ENCODE measurements at regions not wholly inside any gene's neighbourhood (a gene's known extent, or its start where the extent isn't known, plus 50 kb on each side); places are given as distances from the start of the nearest gene placed in this dataset.

DNA sequence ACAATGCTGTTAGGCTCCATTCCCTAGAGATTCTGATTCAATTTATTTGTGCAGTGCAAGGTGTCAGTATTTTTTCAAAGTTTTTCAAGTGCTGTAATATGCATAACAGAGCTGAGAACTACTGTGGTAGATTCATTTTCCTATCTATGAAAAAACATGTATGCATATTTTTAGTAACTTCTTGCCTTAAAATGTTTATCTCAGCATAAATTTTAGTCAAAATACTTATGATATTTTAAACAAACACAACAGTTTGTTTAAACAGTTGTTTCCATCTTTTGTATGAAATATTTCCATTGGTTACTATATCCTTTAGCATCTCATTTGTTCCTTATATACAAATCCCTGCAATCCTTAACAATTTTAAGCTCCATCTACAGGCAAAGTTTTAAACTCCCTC lies 624.8 kb upstream of the ADGRL3 start:
- TF ChIP-seq, protein P1, sequence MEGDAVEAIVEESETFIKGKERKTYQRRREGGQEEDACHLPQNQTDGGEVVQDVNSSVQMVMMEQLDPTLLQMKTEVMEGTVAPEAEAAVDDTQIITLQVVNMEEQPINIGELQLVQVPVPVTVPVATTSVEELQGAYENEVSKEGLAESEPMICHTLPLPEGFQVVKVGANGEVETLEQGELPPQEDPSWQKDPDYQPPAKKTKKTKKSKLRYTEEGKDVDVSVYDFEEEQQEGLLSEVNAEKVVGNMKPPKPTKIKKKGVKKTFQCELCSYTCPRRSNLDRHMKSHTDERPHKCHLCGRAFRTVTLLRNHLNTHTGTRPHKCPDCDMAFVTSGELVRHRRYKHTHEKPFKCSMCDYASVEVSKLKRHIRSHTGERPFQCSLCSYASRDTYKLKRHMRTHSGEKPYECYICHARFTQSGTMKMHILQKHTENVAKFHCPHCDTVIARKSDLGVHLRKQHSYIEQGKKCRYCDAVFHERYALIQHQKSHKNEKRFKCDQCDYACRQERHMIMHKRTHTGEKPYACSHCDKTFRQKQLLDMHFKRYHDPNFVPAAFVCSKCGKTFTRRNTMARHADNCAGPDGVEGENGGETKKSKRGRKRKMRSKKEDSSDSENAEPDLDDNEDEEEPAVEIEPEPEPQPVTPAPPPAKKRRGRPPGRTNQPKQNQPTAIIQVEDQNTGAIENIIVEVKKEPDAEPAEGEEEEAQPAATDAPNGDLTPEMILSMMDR (IDR thresholded peaks at IDR 0.05) = no peak
- no peak for TF ChIP-seq POLR2A (IDR thresholded peaks at IDR 0.05)

Data from lower leg skin (tissue), 3 donors.